ENCODE measurements at regions not wholly inside any gene's neighbourhood (a gene's known extent, or its start where the extent isn't known, plus 50 kb on each side); places are given as distances from the start of the nearest gene placed in this dataset.
A peak's percentile ranks its signal among the peaks of the same experiment; 100 is the strongest.

GRCh38 chr13:85535316-85536084 lies 263.7 kb downstream of the SLITRK6 start:
- no peak for DNase-seq (ENCODE audit: low spot score)

GRCh38 chr13:85533911-85534310 lies 265.3 kb downstream of the SLITRK6 start:
- ATAC-seq, result no peak
- H3K36me3 Mint-ChIP-seq, result no peaks in the 10 kb centered on the region
- no peaks in the 10 kb centered on the region for H3K27me3 Mint-ChIP-seq
- no peak overlapping the region for H3K4me3 Mint-ChIP-seq
- no peaks in the 10 kb centered on the region for H3K4me1 Mint-ChIP-seq (ENCODE audit: low read depth in 2 of 2)
- H3K9me3 Mint-ChIP-seq, result peaks cover 5% of the 10 kb centered on the region
- no peak for DNase-seq (ENCODE audit: low spot score)
- no peak overlapping the region for H3K27ac Mint-ChIP-seq

More at GRCh38 chr13:85535316-85536084, 263.7 kb downstream of the SLITRK6 start:
- H3K27ac Mint-ChIP-seq, result no peak overlapping the region
- peaks cover 5% of the 10 kb centered on the region for H3K9me3 Mint-ChIP-seq
- H3K36me3 Mint-ChIP-seq, result no peaks in the 10 kb centered on the region
- H3K4me3 Mint-ChIP-seq, result no peak overlapping the region
- no peaks in the 10 kb centered on the region for H3K27me3 Mint-ChIP-seq
- ATAC-seq, result no peak
- H3K4me1 Mint-ChIP-seq (ENCODE audit: low read depth in 2 of 2), result no peaks in the 10 kb centered on the region

- ATAC-seq, result no peak
- Mint-ChIP-seq H3K36me3 (no peaks in the 10 kb centered on the region), H3K4me3 (no peak overlapping the region), H3K27ac (no peak overlapping the region), H3K27me3 (no peaks in the 10 kb centered on the region), H3K9me3 (no peaks in the 10 kb centered on the region), H3K4me1 (ENCODE audit: low read depth in 2 of 2) (no peaks in the 10 kb centered on the region)
- DNase-seq (ENCODE audit: low spot score), result no peak
These were observed 270.0 kb downstream of the SLITRK6 start for GRCh38 chr13:85529218-85529594.

- Mint-ChIP-seq H3K27me3 (no peaks in the 10 kb centered on the region), H3K4me1 (ENCODE audit: low read depth in 2 of 2) (no peaks in the 10 kb centered on the region)
- ATAC-seq, result no peak
These were observed 270.6 kb downstream of the SLITRK6 start for GRCh38 chr13:85528491-85529217.

GRCh38 chr13:85527316-85527715 lies 271.9 kb downstream of the SLITRK6 start:
- H3K27me3 Mint-ChIP-seq, result no peaks in the 10 kb centered on the region
- no peaks in the 10 kb centered on the region for H3K4me1 Mint-ChIP-seq (ENCODE audit: low read depth in 2 of 2)
- H3K36me3 Mint-ChIP-seq, result no peaks in the 10 kb centered on the region
- no peak overlapping the region for H3K27ac Mint-ChIP-seq
- ATAC-seq (no peak), DNase-seq (ENCODE audit: low spot score) (no peak)
- no peak overlapping the region for H3K4me3 Mint-ChIP-seq
- H3K9me3 Mint-ChIP-seq, result no peaks in the 10 kb centered on the region

More at GRCh38 chr13:85528491-85529217, 270.6 kb downstream of the SLITRK6 start:
- no peak for DNase-seq (ENCODE audit: low spot score)
- Mint-ChIP-seq H3K9me3 (no peaks in the 10 kb centered on the region), H3K27ac (no peak overlapping the region), H3K36me3 (no peaks in the 10 kb centered on the region), H3K4me3 (no peak overlapping the region)

GRCh38 chr13:85525411-85525810 lies 273.8 kb downstream of the SLITRK6 start:
- Mint-ChIP-seq H3K4me1 (ENCODE audit: low read depth in 2 of 2) (no peaks in the 10 kb centered on the region), H3K4me3 (no peak overlapping the region), H3K27me3 (no peaks in the 10 kb centered on the region), H3K36me3 (no peaks in the 10 kb centered on the region), H3K27ac (no peak overlapping the region), H3K9me3 (no peaks in the 10 kb centered on the region)
- ATAC-seq (no peak), DNase-seq (ENCODE audit: low spot score) (no peak)

GRCh38 chr13:85521657-85522056 lies 277.6 kb downstream of the SLITRK6 start:
- ATAC-seq, result no peak
- H3K27me3 Mint-ChIP-seq, result no peaks in the 10 kb centered on the region
- H3K9me3 Mint-ChIP-seq, result peaks cover 8% of the 10 kb centered on the region
- H3K4me1 Mint-ChIP-seq (ENCODE audit: low read depth in 2 of 2), result no peaks in the 10 kb centered on the region
- DNase-seq (ENCODE audit: low spot score), result no peak
- H3K36me3 Mint-ChIP-seq, result no peaks in the 10 kb centered on the region
- no peak overlapping the region for H3K27ac Mint-ChIP-seq
- no peak overlapping the region for H3K4me3 Mint-ChIP-seq

- H3K27ac Mint-ChIP-seq, result no peak overlapping the region
- no peak for ATAC-seq
- no peak for DNase-seq (ENCODE audit: low spot score)
- no peaks in the 10 kb centered on the region for H3K36me3 Mint-ChIP-seq
- no peak overlapping the region for H3K4me3 Mint-ChIP-seq
- H3K27me3 Mint-ChIP-seq, result no peaks in the 10 kb centered on the region
- H3K4me1 Mint-ChIP-seq (ENCODE audit: low read depth in 2 of 2), result no peaks in the 10 kb centered on the region
- peaks cover 8% of the 10 kb centered on the region for H3K9me3 Mint-ChIP-seq
These were observed 278.8 kb downstream of the SLITRK6 start for GRCh38 chr13:85520445-85520844.

GRCh38 chr13:85519363-85519762 lies 279.9 kb downstream of the SLITRK6 start:
- no peaks in the 10 kb centered on the region for H3K27me3 Mint-ChIP-seq
- H3K4me1 Mint-ChIP-seq (ENCODE audit: low read depth in 2 of 2), result no peaks in the 10 kb centered on the region
- peaks cover 8% of the 10 kb centered on the region for H3K9me3 Mint-ChIP-seq
- ATAC-seq (no peak), DNase-seq (ENCODE audit: low spot score) (no peak)
- H3K36me3 Mint-ChIP-seq, result no peaks in the 10 kb centered on the region
- H3K4me3 Mint-ChIP-seq, result no peak overlapping the region
- H3K27ac Mint-ChIP-seq, result no peak overlapping the region

GRCh38 chr13:85512421-85512820 lies 286.8 kb downstream of the SLITRK6 start:
- DNase-seq (ENCODE audit: low spot score), result no peak
- no peaks in the 10 kb centered on the region for H3K27me3 Mint-ChIP-seq
- no peak overlapping the region for H3K27ac Mint-ChIP-seq
- peaks cover 5% of the 10 kb centered on the region for H3K9me3 Mint-ChIP-seq
- no peaks in the 10 kb centered on the region for H3K36me3 Mint-ChIP-seq
- H3K4me3 Mint-ChIP-seq, result no peak overlapping the region
- H3K4me1 Mint-ChIP-seq (ENCODE audit: low read depth in 2 of 2), result no peaks in the 10 kb centered on the region
- no peak for ATAC-seq

GRCh38 chr13:85509512-85509911 lies 289.7 kb downstream of the SLITRK6 start:
- H3K27me3 Mint-ChIP-seq, result no peaks in the 10 kb centered on the region
- no peak overlapping the region for H3K27ac Mint-ChIP-seq
- DNase-seq (ENCODE audit: low spot score), result no peak
- no peaks in the 10 kb centered on the region for H3K4me1 Mint-ChIP-seq (ENCODE audit: low read depth in 2 of 2)
- ATAC-seq, result no peak
- H3K36me3 Mint-ChIP-seq, result no peaks in the 10 kb centered on the region
- peaks cover 11% of the 10 kb centered on the region for H3K9me3 Mint-ChIP-seq
- no peak overlapping the region for H3K4me3 Mint-ChIP-seq

GRCh38 chr13:85508683-85509329 lies 290.4 kb downstream of the SLITRK6 start:
- peaks cover 11% of the 10 kb centered on the region for H3K9me3 Mint-ChIP-seq
- no peak for DNase-seq (ENCODE audit: low spot score)
- H3K36me3 Mint-ChIP-seq, result no peaks in the 10 kb centered on the region
- peak in 1 of 2 donors; percentile 52 for ATAC-seq
- no peaks in the 10 kb centered on the region for H3K27me3 Mint-ChIP-seq
- H3K27ac Mint-ChIP-seq, result no peak overlapping the region
- H3K4me1 Mint-ChIP-seq (ENCODE audit: low read depth in 2 of 2), result no peaks in the 10 kb centered on the region
- H3K4me3 Mint-ChIP-seq, result no peak overlapping the region

GRCh38 chr13:85503797-85504196 lies 295.4 kb downstream of the SLITRK6 start:
- Mint-ChIP-seq H3K4me3 (no peak overlapping the region), H3K4me1 (ENCODE audit: low read depth in 2 of 2) (no peaks in the 10 kb centered on the region), H3K36me3 (no peaks in the 10 kb centered on the region), H3K9me3 (peaks cover 9% of the 10 kb centered on the region), H3K27me3 (no peaks in the 10 kb centered on the region), H3K27ac (no peak overlapping the region)
- DNase-seq (ENCODE audit: low spot score) (no peak), ATAC-seq (no peak)

GRCh38 chr13:85501616-85502015 lies 297.6 kb downstream of the SLITRK6 start:
- Mint-ChIP-seq H3K4me1 (ENCODE audit: low read depth in 2 of 2) (no peaks in the 10 kb centered on the region), H3K4me3 (no peak overlapping the region), H3K27me3 (no peaks in the 10 kb centered on the region), H3K36me3 (no peaks in the 10 kb centered on the region), H3K9me3 (peaks cover 9% of the 10 kb centered on the region), H3K27ac (no peak overlapping the region)
- no peak for DNase-seq (ENCODE audit: low spot score)
- ATAC-seq, result no peak
